ENCODE measurements at regions not wholly inside any gene's neighbourhood (a gene's known extent, or its start where the extent isn't known, plus 50 kb on each side); places are given as distances from the start of the nearest gene placed in this dataset.

- intact Hi-C loops (cut with DNase I), result no loop called here
- ATAC-seq (no peak), DNase-seq (no peak)
- no peak overlapping the region for H3K4me3 ChIP-seq
- no peaks in the 10 kb centered on the region for H3K4me1 ChIP-seq
- no peaks in the 10 kb centered on the region for H3K9me3 ChIP-seq
- no peaks in the 10 kb centered on the region for H3K36me3 ChIP-seq
- no peaks in the 10 kb centered on the region for H3K27me3 ChIP-seq
- TF ChIP-seq CTCF (IDR thresholded peaks at IDR 0.05), result no peak
- H3K27ac ChIP-seq, result no peak overlapping the region
These were observed 83.9 kb downstream of the CXCL12 start for GRCh38 chr10:44300666-44301649.

GRCh38 chr10:44298713-44299112 lies 86.2 kb downstream of the CXCL12 start:
- Histone ChIP-seq H3K4me3 (no peak overlapping the region), H3K9me3 (no peaks in the 10 kb centered on the region), H3K27ac (no peak overlapping the region), H3K4me1 (peaks cover 7% of the 10 kb centered on the region), H3K36me3 (no peaks in the 10 kb centered on the region), H3K27me3 (no peaks in the 10 kb centered on the region)
- ATAC-seq (no peak), DNase-seq (no peak)
- TF ChIP-seq CTCF (IDR thresholded peaks at IDR 0.05), result no peak
- intact Hi-C loops (cut with DNase I), result no loop called here

GRCh38 chr10:44297963-44298362 lies 86.9 kb downstream of the CXCL12 start:
- intact Hi-C loops (cut with DNase I), result no loop called here
- no peak for TF ChIP-seq CTCF (IDR thresholded peaks at IDR 0.05)
- Histone ChIP-seq H3K4me1 (peaks cover 13% of the 10 kb centered on the region), H3K27ac (no peak overlapping the region), H3K27me3 (peaks cover 5% of the 10 kb centered on the region), H3K9me3 (no peaks in the 10 kb centered on the region), H3K36me3 (no peaks in the 10 kb centered on the region), H3K4me3 (no peak overlapping the region)
- ATAC-seq (no peak), DNase-seq (no peak)

GRCh38 chr10:44295644-44296241 lies 89.2 kb downstream of the CXCL12 start:
- DNase-seq (no peak), ATAC-seq (no peak)
- Histone ChIP-seq H3K36me3 (no peaks in the 10 kb centered on the region), H3K4me3 (no peak overlapping the region), H3K27ac (no peak overlapping the region), H3K9me3 (no peaks in the 10 kb centered on the region), H3K27me3 (peaks cover 5% of the 10 kb centered on the region), H3K4me1 (peaks cover 14% of the 10 kb centered on the region)
- intact Hi-C loops (cut with DNase I), result no loop called here
- TF ChIP-seq CTCF (IDR thresholded peaks at IDR 0.05), result no peak

GRCh38 chr10:44294726-44295412 lies 90.0 kb downstream of the CXCL12 start:
- Histone ChIP-seq H3K27me3 (peaks cover 5% of the 10 kb centered on the region), H3K9me3 (no peaks in the 10 kb centered on the region), H3K27ac (peak overlapping the region; percentile 90), H3K4me3 (no peak overlapping the region), H3K4me1 (peaks cover 14% of the 10 kb centered on the region), H3K36me3 (no peaks in the 10 kb centered on the region)
- intact Hi-C loops (cut with DNase I), result no loop called here
- no peak for ATAC-seq
- no peak for DNase-seq
- no peak for TF ChIP-seq CTCF (IDR thresholded peaks at IDR 0.05)
